Suprapubic skin (tissue), 4 donors: ENCODE measurements at regions not wholly inside any gene's neighbourhood (a gene's known extent, or its start where the extent isn't known, plus 50 kb on each side); places are given as distances from the start of the nearest gene placed in this dataset.

Source experiments
- EP300 ChIP-seq: sonication (generic); formaldehyde crosslinking; IDR thresholded peaks from one replicate; pipeline ENCODE4 v1.6.1; 2017; ENCODE audit warnings: antibody characterized with exemption
- POLR2A ChIP-seq, 2 donors: fragments of 450-650 bp; IDR thresholded peaks; one replicate each; pipeline ENCODE4 v1.6.1; 2017; ENCODE audit warnings: antibody characterized with exemption in 2 of 2, mild to moderate bottlenecking in 2 of 2, moderate library complexity in 2 of 2
- POLR2AphosphoS5 ChIP-seq, 3 donors: sonication (generic); formaldehyde crosslinking; IDR thresholded peaks; one replicate each; pipeline ENCODE4 v1.6.1; 2017; ENCODE audit warnings: antibody characterized with exemption in 3 of 3
- TF ChIP-seq, protein P1 (sequence below), 2 donors: fragments of 200-600 bp in 1 of 2; fragments of 450-650 bp in 1 of 2; sonication (generic) in 1 of 2; IDR thresholded peaks; one replicate each; pipeline ENCODE4 v1.5.1; 2016 to 2019; ENCODE audit warnings: antibody characterized with exemption in 2 of 2, mild to moderate bottlenecking in 1 of 2, moderate library complexity in 1 of 2

DNA sequence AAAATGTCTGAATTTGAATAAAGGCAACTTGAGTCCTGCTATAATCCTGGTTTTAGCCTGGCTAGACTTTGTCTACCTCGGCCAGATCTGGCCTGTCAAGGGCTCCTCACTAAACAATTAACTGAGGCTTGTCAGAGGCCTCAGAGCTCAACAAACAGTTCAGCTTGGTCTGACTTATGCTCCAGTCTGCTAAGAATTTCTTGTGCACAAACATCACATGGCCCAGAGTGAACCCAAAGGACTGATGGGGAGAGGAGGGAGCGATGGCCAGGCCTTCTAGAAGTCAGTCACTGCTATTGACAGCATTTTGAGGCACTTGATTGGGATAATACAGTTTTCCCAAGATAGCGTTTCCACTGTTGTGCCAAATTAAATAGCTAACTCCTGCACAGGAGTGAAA lies 555.1 kb upstream of the ID2 start:
- TF ChIP-seq POLR2A (IDR thresholded peaks at IDR 0.05): no peak
- TF ChIP-seq POLR2AphosphoS5 (IDR thresholded peaks at IDR 0.05): no peak
- TF ChIP-seq, protein P1, sequence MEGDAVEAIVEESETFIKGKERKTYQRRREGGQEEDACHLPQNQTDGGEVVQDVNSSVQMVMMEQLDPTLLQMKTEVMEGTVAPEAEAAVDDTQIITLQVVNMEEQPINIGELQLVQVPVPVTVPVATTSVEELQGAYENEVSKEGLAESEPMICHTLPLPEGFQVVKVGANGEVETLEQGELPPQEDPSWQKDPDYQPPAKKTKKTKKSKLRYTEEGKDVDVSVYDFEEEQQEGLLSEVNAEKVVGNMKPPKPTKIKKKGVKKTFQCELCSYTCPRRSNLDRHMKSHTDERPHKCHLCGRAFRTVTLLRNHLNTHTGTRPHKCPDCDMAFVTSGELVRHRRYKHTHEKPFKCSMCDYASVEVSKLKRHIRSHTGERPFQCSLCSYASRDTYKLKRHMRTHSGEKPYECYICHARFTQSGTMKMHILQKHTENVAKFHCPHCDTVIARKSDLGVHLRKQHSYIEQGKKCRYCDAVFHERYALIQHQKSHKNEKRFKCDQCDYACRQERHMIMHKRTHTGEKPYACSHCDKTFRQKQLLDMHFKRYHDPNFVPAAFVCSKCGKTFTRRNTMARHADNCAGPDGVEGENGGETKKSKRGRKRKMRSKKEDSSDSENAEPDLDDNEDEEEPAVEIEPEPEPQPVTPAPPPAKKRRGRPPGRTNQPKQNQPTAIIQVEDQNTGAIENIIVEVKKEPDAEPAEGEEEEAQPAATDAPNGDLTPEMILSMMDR (IDR thresholded peaks at IDR 0.05): no peak
- TF ChIP-seq EP300: no peak
